ENCODE measurements at regions not wholly inside any gene's neighbourhood (a gene's known extent, or its start where the extent isn't known, plus 50 kb on each side); places are given as distances from the start of the nearest gene placed in this dataset.

GRCh38 chr6:19972221-19972620, 135.1 kb downstream of the ID4 start:
- no peak for TF ChIP-seq POLR2A (IDR thresholded peaks at IDR 0.05)
- TF ChIP-seq CTCF (IDR thresholded peaks at IDR 0.05) = no peak
